GM12891 (cell line): ENCODE measurements at regions not wholly inside any gene's neighbourhood (a gene's known extent, or its start where the extent isn't known, plus 50 kb on each side); places are given as distances from the start of the nearest gene placed in this dataset.

Source experiments
- DNase-seq: peaks from one replicate; pipeline ENCODE4 v3.0.0; 2011; ENCODE audit warnings: low spot score; ENCODE audit not compliant: insufficient read length
- FAIRE-seq: peaks from 2 replicates; lab custom pipeline; 2011; peaks lifted over from hg19 to GRCh38; lab: Jason Lieb, UNC
- PAX5 ChIP-seq: IDR thresholded peaks from 2 replicates; pipeline ENCODE4 v1.6.1; 2011; ENCODE audit warnings: low read length, moderate library complexity, mild to moderate bottlenecking; ENCODE audit not compliant: insufficient read depth, severe bottlenecking
- POLR2A ChIP-seq: IDR thresholded peaks from 2 replicates; pipeline ENCODE4 v1.6.1; 2011; ENCODE audit warnings: low read depth, low read length, control low read depth
- POLR2AphosphoS5 ChIP-seq: IDR thresholded peaks from 2 replicates; pipeline ENCODE4 v1.6.1; 2011; ENCODE audit warnings: low read depth, low read length, control low read depth
- POU2F2 ChIP-seq: IDR thresholded peaks from 2 replicates; pipeline ENCODE4 v1.6.1; 2011; ENCODE audit warnings: low read depth, mild to moderate bottlenecking, control low read depth, low read length, moderate library complexity
- SPI1 ChIP-seq: IDR thresholded peaks from 2 replicates; pipeline ENCODE4 v1.6.1; 2011; ENCODE audit warnings: low read depth, low read length, control low read depth
- TAF1 ChIP-seq: IDR thresholded peaks from 2 replicates; pipeline ENCODE4 v1.6.1; 2011; ENCODE audit warnings: low read depth, low read length, control low read depth

DNA sequence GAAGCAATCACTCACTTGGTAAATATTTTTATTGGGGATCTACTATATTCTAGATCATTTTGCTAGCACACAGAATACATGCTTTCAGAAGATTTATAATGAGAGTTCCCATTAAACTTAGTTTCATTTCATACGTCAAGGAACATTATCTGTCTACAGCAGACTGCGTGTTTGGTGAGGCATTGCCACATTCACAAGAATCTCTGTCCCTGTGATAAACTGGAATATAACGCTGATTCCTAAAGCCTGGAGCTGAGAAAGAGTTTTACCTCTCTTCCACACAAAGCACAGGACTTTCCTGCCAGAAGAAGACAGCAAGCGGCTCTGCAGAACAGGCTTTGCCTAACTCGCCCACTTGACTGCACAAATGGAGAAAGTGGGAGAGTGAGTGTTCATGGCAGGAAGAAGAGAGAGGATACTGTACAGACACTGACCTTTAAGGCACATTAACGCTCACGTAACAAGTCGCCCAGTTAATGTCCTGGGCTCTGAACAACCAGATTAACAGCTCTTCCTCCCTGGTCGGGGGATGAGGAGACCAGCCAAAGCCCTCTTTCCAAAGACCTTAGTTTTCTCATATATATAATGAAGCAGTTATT, 356.2 kb downstream of the GPD2 start:
- FAIRE-seq, result no peak
- no peak for TF ChIP-seq POU2F2
- no peak for TF ChIP-seq POLR2A
- TF ChIP-seq PAX5, result no peak
- no peak for DNase-seq

DNA sequence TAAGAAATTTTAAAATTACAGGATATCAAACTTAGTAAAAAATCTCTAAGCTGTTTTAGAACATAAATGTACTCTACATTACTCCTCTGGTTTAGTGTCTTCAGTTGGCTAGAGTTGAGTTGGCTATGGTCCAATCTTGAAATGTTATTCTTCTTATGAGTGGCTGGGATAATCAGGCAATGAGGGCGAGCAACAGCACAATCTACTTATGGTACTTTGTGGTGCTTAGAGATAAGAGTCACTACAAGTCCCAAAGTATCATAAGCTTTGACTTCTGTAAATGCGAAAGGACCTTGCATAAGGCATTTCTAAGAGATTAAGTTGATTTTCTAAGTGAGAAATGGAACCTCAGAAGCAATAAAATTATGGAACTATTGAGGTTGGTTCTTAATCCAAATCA, 361.7 kb downstream of the GPD2 start:
- DNase-seq, result no peak
- FAIRE-seq, result no peak
- TF ChIP-seq SPI1 (no peak), POLR2AphosphoS5 (no peak), POLR2A (no peak), TAF1 (no peak), PAX5 (no peak)

DNA sequence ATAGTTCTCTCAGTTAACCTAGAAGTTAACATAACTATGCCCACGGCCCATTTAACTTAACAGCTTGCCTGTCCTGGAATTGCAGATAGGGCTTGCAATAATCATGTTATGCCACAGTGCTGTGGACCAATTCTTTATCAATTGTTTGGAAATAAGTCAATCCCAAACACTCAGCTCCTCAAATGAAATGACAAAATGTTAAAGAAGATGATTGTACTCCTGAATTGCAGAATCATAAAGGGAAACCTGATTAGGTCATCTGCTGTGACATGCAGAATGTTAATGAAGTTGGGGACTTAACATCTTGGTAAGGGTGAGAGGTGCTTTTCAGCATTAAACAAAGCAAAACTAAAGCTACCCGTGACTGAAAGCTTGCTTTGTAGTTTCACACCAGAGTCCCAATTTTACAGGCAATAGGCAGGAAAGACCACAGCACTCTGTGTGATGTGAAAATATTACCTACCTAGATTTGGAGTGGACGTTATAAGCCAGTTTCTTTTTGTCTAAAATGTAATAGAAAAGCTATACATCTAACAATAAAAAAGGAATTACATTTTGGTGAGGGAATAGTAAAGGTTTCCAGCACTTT, 364.0 kb downstream of the GPD2 start:
- FAIRE-seq (no peak), DNase-seq (no peak)
- TF ChIP-seq TAF1 (no peak), PAX5 (no peak), POU2F2 (no peak), POLR2AphosphoS5 (no peak), POLR2A (no peak), SPI1 (no peak)

DNA sequence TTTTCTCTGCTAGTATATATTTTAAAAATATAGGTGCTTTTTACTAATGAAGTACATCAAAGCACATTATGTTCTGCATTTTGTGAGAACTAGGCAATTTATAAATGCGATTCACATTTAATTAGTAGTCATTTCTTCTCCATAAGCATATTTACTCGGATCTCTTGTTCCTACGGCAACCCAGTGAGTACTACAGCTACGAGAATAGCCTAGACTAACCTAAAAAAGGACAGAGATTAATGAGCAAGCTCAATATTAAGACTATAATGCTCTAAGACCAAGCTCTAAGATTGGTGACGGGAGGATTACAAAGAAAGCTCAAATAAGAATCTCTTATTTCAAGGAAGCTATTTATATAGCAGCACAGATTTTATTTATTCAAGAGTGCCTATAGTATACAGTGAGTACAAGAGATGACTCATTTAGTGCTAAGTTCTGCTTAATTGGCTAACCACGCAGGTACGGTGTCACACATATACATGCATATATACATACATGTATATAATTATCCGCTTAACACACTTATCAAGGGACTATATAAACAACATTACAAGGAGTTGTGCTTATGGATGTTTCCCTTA, 364.7 kb downstream of the GPD2 start:
- FAIRE-seq (no peak), DNase-seq (no peak)
- TF ChIP-seq POLR2A (no peak), PAX5 (no peak), SPI1 (no peak), POU2F2 (no peak), POLR2AphosphoS5 (no peak), TAF1 (no peak)

DNA sequence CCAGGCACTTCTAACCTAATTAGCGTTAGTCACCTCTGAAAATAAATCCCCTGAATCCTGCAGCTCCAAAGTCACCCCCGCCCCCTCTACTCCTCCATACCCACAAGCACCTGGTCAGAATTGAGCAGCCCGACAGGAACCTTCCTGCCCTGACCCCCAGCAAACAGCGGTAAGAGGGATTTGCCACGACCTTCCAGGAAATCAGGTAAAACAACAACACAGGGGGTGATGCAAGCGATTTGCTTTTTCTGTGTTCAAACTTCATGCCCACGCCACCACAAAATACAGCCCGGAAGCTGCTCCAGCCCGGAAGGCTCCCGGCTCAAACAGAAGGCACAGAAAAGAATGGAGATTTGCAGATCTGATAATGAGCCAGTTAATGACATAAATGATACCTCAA, 367.1 kb downstream of the GPD2 start:
- FAIRE-seq (no peak), DNase-seq (no peak)
- TF ChIP-seq POU2F2 (no peak), POLR2A (no peak), PAX5 (no peak), SPI1 (no peak), POLR2AphosphoS5 (no peak), TAF1 (no peak)

DNA sequence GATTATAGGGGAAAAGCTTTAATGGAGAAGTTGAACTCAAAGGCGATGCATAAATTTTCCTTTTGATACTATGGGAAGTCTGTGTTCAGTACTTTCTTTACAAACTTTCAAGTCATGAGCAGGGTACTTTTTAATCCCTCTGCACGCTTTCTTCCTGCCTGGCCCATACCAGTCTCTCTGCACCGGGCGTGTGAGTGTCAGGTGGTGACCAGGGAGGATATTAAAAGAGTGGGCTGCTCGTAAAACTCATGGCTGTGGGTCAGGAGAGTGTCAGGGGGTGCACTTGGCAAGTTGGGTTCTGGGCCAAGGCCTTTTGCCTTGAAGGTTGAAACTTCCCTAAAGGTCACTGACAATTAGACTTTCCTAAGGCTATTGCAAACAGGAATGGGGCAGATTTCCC, 367.8 kb downstream of the GPD2 start:
- no peak for TF ChIP-seq TAF1
- TF ChIP-seq POLR2AphosphoS5, result no peak
- TF ChIP-seq POLR2A, result no peak
- no peak for TF ChIP-seq SPI1
- no peak for TF ChIP-seq PAX5
- no peak for TF ChIP-seq POU2F2

DNA sequence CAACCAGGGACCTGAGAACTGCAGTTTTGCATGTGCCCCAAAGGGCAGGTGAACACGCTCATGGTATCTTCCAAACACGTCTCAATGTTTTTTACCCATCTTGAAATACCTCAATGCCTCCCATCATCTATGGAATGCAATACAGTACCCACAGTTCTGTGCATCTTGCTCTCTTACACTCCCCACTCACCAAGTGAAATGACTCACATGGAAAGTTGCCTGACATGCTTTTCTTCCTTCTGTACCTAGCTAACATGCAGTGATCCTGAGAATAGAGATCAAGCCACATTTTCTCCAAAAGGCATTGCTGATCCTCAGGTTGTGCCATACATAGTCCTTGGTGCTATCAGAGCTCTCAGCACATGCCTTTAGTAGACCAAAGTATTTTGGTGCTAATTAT, 373.9 kb downstream of the GPD2 start:
- TF ChIP-seq PAX5, result no peak
- TF ChIP-seq POLR2AphosphoS5, result no peak
- TF ChIP-seq SPI1, result no peak
- TF ChIP-seq TAF1, result no peak
- TF ChIP-seq POLR2A, result no peak
- no peak for TF ChIP-seq POU2F2
- DNase-seq, result no peak
- FAIRE-seq, result no peak

More for the DNA sequence above, 367.8 kb downstream of the GPD2 start:
- no peak for FAIRE-seq
- DNase-seq, result no peak

DNA sequence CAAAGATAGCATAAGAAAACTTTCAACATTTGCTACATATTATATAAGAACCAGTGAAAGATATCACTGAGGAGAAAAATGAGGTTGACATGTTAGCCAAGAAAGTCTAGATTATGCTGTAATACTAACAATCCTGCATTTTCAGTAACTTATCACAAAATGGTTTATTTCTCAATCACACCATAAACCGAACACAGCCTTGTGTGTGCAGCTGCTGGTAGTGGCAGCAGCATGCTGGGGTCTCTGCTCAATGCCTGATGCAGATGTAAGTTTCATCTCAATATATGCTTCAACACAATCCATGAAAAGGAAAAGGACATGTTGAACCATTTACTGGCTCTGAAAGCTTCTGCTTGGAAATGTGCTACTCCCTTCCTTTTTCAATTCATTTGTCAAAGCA, 376.3 kb downstream of the GPD2 start:
- no peak for DNase-seq
- no peak for FAIRE-seq
- no peak for TF ChIP-seq SPI1
- TF ChIP-seq POU2F2, result no peak
- TF ChIP-seq POLR2AphosphoS5, result no peak
- TF ChIP-seq PAX5, result no peak
- TF ChIP-seq POLR2A, result no peak
- no peak for TF ChIP-seq TAF1

DNA sequence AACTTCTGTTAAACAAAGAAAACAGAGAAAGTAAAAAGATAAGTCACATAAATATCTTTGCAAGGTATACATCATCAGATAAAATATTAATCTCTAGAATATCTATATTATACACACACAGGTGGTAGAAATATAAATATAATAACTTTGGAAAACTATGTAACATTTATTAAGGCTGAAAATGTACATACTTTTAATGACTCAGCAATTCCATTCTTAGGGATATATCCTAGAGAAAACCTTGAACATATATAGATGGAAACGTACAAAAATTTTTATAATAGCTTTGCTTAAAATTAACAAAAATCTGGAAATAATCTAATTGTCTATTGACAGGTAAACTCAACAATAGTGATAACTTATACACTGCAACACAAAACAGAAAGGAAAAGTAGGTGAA, 381.3 kb downstream of the GPD2 start:
- DNase-seq (no peak), FAIRE-seq (no peak)
- no peak for TF ChIP-seq SPI1
- TF ChIP-seq PAX5, result no peak
- TF ChIP-seq POLR2A, result no peak
- TF ChIP-seq POU2F2, result no peak
- no peak for TF ChIP-seq POLR2AphosphoS5
- no peak for TF ChIP-seq TAF1

DNA sequence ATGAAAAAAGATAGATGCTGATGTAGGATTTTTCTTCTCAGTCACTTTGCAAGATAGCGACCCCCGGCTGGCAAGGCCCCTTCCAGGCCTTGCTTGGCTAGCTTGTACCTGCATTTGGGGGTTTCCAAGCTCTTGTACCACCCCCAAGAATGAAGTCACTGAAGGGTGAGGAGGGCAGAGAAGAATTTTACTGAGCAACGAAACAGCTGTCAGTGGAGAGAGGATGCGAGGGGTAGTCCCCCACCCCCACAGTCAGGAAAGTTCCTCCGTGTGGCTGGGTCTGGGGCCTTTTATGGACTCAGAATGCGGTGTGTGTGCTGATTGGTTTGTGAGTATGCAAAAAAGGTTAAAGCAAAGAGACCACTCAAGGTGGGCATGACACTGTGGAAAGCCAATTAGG, 382.0 kb downstream of the GPD2 start:
- TF ChIP-seq TAF1 (no peak), PAX5 (no peak), POLR2A (no peak), SPI1 (no peak), POU2F2 (no peak), POLR2AphosphoS5 (no peak)

More for the DNA sequence above, 382.0 kb downstream of the GPD2 start:
- DNase-seq (no peak), FAIRE-seq (no peak)
